Muscle layer of duodenum (tissue), 2 donors: ENCODE measurements at regions not wholly inside any gene's neighbourhood (a gene's known extent, or its start where the extent isn't known, plus 50 kb on each side); places are given as distances from the start of the nearest gene placed in this dataset.
"Not testable (repeated sequence)": the region's sequence is repeated elsewhere in the genome, so short reads cannot be mapped to it uniquely, and the experiment has no call there.

Experiments
- H3K27ac ChIP-seq: one replicate; pipeline ENCODE4 v1.7.0; 2013; ENCODE audit warnings: mild to moderate bottlenecking, low read length
- H3K27me3 ChIP-seq: one replicate; pipeline ENCODE4 v1.7.0; 2013; ENCODE audit warnings: low read depth, mild to moderate bottlenecking, control low read depth, low read length
- H3K36me3 ChIP-seq, 2 donors: one replicate each; pipeline ENCODE4 v1.7.0; 2013; ENCODE audit warnings: low read length in 2 of 2, control low read depth in 1 of 2, mild to moderate bottlenecking in 1 of 2; ENCODE audit not compliant: insufficient read depth in 2 of 2, control insufficient read depth in 1 of 2
- H3K4me1 ChIP-seq, 2 donors: one replicate each; pipeline ENCODE4 v1.7.0; 2013; ENCODE audit warnings: low read length in 2 of 2, mild to moderate bottlenecking in 2 of 2, control low read depth in 1 of 2, moderate library complexity in 1 of 2; ENCODE audit not compliant: insufficient read depth in 2 of 2, control insufficient read depth in 1 of 2
- H3K4me3 ChIP-seq, 2 donors: one replicate each; pipeline ENCODE4 v1.7.0; 2013; ENCODE audit warnings: low read length in 2 of 2, low read depth in 1 of 2, mild to moderate bottlenecking in 1 of 2
- H3K9me3 ChIP-seq, 2 donors: one replicate each; pipeline ENCODE4 v1.7.0; 2013; ENCODE audit warnings: low read length in 2 of 2, control low read depth in 1 of 2, mild to moderate bottlenecking in 1 of 2; ENCODE audit not compliant: control insufficient read depth in 1 of 2
- donor health status: healthy.

DNA sequence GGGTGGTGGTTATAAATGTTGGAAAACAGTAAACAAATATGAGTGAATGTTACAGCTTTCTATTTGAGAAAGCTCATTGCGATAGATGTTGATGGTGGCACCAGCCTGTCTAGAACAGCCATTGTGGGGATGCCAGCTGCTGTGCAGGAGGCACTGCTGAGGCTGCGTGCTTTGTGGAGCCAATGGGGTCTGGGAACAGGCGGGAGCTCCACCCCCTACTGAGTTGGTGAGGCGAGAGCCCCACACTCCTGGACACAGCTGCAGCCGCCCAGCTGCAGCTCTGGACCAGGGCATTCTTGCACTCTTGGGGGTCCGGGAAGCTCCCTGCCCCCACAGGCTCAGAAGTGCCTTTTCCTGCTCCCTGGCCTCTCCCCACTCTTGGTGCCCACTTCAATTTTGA, 1147.1 kb upstream of the LRRTM3 start:
- Histone ChIP-seq H3K36me3 (no peaks in the 10 kb centered on the region), H3K27me3 (no peaks in the 10 kb centered on the region), H3K4me3 (no peak overlapping the region)

DNA sequence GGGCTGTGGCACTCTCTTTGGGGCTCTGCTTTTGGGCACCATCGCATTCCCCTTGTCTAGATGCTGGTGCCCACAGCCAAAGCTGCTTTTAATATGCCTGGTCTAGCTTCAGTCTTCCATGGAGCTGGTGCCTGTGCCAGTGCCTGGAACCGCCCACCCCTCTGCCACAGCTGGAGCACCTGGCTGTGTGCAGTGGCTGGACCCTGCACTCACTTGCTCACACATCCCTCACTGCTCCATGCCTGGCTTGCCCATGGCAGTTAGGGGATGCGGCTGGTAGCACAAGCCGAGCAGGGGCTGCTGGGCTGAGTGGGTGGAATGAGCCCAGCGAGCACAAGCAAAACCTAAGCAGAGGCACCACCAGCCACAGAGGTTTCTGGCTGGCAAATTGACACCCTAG, 1145.9 kb upstream of the LRRTM3 start:
- Histone ChIP-seq H3K9me3 (no peaks in the 10 kb centered on the region), H3K27me3 (no peaks in the 10 kb centered on the region)

More for the DNA sequence above, 1147.1 kb upstream of the LRRTM3 start:
- no peaks in the 10 kb centered on the region for H3K9me3 ChIP-seq
- no peak overlapping the region for H3K27ac ChIP-seq
- H3K4me1 ChIP-seq: no peaks in the 10 kb centered on the region

GRCh38 chr10:65786279-65786678, 1139.6 kb upstream of the LRRTM3 start:
- H3K9me3 ChIP-seq: no peaks in the 10 kb centered on the region
- H3K36me3 ChIP-seq: no peaks in the 10 kb centered on the region
- no peaks in the 10 kb centered on the region for H3K27me3 ChIP-seq
- no peaks in the 10 kb centered on the region for H3K4me1 ChIP-seq
- no peak overlapping the region for H3K27ac ChIP-seq
- H3K4me3 ChIP-seq: no peak overlapping the region

More for the DNA sequence above, 1145.9 kb upstream of the LRRTM3 start:
- Histone ChIP-seq H3K36me3 (no peaks in the 10 kb centered on the region), H3K4me3 (no peak overlapping the region), H3K27ac (no peak overlapping the region), H3K4me1 (no peaks in the 10 kb centered on the region)

- Histone ChIP-seq H3K4me1 (no peaks in the 10 kb centered on the region), H3K36me3 (no peaks in the 10 kb centered on the region), H3K27me3 (no peaks in the 10 kb centered on the region)
Measured at GRCh38 chr10:65787571-65787970, 1138.3 kb upstream of the LRRTM3 start.

DNA sequence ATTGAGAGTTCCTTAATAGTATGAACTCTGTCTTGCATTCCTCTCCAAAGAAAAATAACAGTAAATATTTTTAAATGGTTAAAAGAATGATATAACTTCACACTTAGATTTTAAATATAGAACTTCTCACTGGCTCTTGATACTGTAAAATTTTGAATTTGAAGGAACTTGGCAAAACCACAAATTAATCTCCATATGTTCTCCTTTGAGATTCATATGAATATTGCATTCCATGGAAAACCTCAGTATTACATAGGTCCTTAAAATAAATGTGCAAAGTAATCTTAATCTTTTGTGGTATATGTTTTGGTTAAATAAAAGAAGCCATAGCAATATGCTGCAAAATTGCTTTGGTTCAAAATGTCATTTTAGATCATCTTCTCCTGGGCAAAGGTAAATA, 1137.6 kb upstream of the LRRTM3 start:
- no peaks in the 10 kb centered on the region for H3K36me3 ChIP-seq
- H3K27me3 ChIP-seq: no peaks in the 10 kb centered on the region
- H3K4me3 ChIP-seq: no peak overlapping the region
- H3K27ac ChIP-seq: no peak overlapping the region
- no peaks in the 10 kb centered on the region for H3K9me3 ChIP-seq
- H3K4me1 ChIP-seq: no peaks in the 10 kb centered on the region

More at GRCh38 chr10:65787571-65787970, 1138.3 kb upstream of the LRRTM3 start:
- Histone ChIP-seq H3K9me3 (no peaks in the 10 kb centered on the region), H3K27ac (no peak overlapping the region), H3K4me3 (no peak overlapping the region)

DNA sequence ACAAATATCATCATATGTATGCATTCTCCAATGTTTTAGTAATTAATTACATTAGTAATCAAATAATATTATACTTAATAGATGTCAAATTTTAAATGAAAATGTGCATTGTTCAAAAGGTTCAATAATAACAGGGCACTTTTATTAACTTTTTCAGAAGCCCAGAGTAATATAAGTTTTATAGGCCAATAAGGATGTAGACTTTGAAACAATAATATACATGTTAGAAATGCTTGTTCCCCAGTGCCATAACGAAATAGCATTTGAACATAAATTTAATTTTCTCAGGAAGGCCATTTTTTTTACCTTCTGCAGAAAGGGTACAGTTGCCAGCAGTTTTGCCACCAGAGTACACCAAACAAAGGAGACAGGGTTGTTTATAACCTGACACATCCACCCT, 1133.9 kb upstream of the LRRTM3 start:
- Histone ChIP-seq H3K27me3 (no peaks in the 10 kb centered on the region), H3K27ac (no peak overlapping the region), H3K4me3 (no peak overlapping the region), H3K9me3 (no peaks in the 10 kb centered on the region), H3K4me1 (no peaks in the 10 kb centered on the region), H3K36me3 (no peaks in the 10 kb centered on the region)

DNA sequence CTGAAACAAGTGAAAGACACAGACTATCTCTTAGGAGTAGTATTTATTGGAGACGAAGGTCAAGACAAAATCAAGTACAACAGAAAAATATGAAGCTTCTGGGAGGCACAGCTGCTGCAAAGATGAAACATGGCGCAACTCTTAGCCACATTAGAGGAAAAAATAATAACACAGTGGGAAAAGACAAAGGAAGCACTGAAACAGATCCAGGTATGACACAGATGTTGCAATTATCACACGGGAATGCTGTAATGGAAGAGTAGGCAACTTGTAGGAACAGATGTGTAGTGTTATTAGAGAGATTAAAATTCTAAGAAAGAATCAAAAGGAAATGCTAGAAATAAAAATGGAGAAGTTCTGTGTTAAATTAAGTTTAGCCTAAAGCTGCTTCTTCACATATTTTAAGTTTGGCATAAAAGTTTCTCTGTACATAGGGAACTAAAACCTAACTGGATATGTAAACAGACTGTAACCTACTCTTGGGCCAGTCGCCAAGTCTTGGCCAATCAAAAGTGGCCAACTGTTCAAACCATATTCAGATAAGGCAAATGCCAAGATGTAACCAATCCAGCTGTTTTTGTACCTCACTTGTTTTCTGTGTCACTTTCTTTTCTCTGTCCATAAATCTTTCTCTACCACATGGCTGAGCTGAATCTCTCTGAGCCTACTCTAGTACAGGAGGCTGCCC, 1132.0 kb upstream of the LRRTM3 start:
- Histone ChIP-seq H3K36me3 (no peaks in the 10 kb centered on the region), H3K27ac (no peak overlapping the region), H3K4me1 (no peaks in the 10 kb centered on the region), H3K9me3 (no peaks in the 10 kb centered on the region), H3K4me3 (no peak overlapping the region), H3K27me3 (no peaks in the 10 kb centered on the region)

- H3K27ac ChIP-seq, H3K9me3 ChIP-seq, H3K4me3 ChIP-seq, H3K36me3 ChIP-seq, H3K27me3 ChIP-seq, H3K4me1 ChIP-seq: not testable (repeated sequence)
Measured at GRCh38 chr10:65794861-65795260, 1131.0 kb upstream of the LRRTM3 start.

DNA sequence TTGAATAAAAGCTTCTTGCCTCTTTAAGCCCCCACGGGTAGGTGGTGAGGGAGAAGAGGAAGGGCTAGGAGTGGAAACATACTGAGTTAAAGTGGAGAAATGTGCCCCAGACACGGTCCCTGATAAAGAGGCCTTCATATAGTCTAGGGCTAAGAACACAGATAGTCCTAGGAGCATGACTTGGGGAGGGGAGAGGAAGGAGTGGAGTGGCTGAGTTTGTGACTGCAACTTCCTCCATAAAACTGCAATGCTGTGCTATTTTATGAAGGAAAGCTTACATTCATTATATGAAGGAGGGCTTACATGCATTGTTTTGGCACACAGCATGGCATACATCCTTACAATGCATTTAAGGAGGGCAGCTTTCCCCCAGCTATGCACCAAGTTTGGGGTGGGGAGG, 1129.4 kb upstream of the LRRTM3 start:
- H3K36me3 ChIP-seq: no peaks in the 10 kb centered on the region
- H3K27me3 ChIP-seq: no peaks in the 10 kb centered on the region
- H3K9me3 ChIP-seq: no peaks in the 10 kb centered on the region
- H3K4me3 ChIP-seq: no peak overlapping the region
- no peaks in the 10 kb centered on the region for H3K4me1 ChIP-seq
- H3K27ac ChIP-seq: no peak overlapping the region

DNA sequence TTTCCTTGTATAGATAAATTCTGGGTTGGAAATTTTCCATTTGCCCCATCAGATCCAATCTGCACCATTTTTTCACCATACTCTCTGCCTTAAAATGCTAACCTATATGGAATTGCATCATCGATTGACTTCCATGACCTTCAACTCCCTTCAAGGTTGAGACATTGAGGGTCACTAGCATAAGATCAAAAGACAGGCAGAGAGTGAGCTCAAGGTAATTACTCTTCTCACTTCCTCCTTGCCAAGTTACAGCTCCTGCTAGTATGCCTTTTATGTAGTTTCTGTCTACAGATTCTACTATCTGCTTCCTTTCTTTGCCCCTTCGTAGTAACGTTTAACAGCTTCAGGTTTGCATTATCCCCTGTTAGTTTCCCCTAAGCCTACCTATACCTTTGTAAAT, 1127.7 kb upstream of the LRRTM3 start:
- Histone ChIP-seq H3K27me3 (no peaks in the 10 kb centered on the region), H3K36me3 (no peaks in the 10 kb centered on the region), H3K4me1 (no peaks in the 10 kb centered on the region), H3K4me3 (no peak overlapping the region), H3K9me3 (no peaks in the 10 kb centered on the region), H3K27ac (no peak overlapping the region)

DNA sequence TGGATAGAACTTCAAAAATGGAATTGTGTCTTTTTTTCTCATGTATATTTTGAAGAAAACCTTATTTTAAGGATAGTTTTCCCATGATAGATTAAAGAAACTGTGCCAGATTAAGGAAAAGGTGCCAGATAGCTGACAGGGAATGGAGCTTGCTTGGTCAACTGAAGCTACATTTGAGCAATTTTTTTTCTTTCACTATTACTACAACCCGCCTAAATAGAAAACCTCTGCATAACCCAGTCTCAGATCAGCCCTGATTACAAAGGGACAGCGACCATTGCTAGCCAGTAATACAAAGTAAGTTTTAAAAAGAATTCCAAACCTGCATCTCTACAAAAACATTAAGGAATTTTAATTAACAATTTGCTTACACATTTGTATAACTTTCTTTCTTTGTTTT, 1123.4 kb upstream of the LRRTM3 start:
- Histone ChIP-seq H3K9me3 (no peaks in the 10 kb centered on the region), H3K36me3 (no peaks in the 10 kb centered on the region), H3K27ac (no peak overlapping the region), H3K4me1 (no peaks in the 10 kb centered on the region), H3K4me3 (no peak overlapping the region), H3K27me3 (no peaks in the 10 kb centered on the region)

DNA sequence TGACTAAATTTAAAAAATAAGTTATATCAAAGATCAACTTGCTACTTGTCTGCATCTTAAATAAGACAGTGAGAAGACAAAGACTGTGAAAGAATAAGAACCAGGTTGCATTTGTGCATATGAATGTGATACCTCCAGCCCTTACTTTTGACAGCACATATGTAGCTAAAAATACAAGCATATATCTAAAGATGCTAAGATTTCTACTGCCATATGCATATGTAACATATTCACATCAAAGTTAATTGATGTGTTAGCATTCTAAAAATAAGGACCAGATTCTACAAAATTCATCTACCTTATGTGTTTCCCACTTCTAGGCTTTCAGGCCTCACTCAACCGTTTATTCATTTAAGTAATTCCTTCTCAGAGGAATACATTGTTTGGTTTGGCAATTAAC, 1120.3 kb upstream of the LRRTM3 start:
- Histone ChIP-seq H3K27me3 (no peaks in the 10 kb centered on the region), H3K4me1 (no peaks in the 10 kb centered on the region), H3K27ac (no peak overlapping the region), H3K4me3 (no peak overlapping the region), H3K36me3 (no peaks in the 10 kb centered on the region), H3K9me3 (no peaks in the 10 kb centered on the region)
